NOMO-1 (cell line): ENCODE measurements at regions not wholly inside any gene's neighbourhood (a gene's known extent, or its start where the extent isn't known, plus 50 kb on each side); places are given as distances from the start of the nearest gene placed in this dataset.

Experiments used
- DNase-seq, 2 experiments: peaks; one replicate each; lab custom pipeline; 2025; ENCODE audit not compliant: unreplicated experiment in 2 of 2; lab: John Stamatoyannopoulos, UW

DNA sequence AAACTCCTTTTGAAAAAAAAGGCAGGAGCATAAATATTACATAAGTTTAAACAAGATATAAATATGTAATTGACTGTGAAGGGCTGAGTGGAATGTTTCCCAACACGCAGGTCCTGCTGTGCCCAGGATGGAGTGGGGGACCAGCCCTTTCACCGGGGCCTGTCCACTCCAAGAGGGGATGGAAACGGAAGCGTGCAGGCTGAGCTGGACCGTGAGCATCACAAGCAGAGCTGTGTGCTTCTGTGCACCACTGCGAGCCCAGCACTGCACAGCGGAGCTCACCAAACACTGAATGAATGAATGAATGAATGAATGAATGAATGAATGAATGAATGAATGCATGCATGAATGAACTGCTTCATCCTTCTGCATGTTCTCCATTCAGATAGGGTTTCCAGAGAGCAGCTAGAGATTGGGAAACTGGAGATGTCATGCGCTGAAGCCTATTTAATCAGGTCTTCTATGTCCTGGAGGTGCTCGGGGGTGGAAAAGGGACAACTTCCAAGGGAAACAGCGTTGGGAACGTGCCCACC lies 157.7 kb downstream of the ANKRD60 start:
- no peak for DNase-seq

DNA sequence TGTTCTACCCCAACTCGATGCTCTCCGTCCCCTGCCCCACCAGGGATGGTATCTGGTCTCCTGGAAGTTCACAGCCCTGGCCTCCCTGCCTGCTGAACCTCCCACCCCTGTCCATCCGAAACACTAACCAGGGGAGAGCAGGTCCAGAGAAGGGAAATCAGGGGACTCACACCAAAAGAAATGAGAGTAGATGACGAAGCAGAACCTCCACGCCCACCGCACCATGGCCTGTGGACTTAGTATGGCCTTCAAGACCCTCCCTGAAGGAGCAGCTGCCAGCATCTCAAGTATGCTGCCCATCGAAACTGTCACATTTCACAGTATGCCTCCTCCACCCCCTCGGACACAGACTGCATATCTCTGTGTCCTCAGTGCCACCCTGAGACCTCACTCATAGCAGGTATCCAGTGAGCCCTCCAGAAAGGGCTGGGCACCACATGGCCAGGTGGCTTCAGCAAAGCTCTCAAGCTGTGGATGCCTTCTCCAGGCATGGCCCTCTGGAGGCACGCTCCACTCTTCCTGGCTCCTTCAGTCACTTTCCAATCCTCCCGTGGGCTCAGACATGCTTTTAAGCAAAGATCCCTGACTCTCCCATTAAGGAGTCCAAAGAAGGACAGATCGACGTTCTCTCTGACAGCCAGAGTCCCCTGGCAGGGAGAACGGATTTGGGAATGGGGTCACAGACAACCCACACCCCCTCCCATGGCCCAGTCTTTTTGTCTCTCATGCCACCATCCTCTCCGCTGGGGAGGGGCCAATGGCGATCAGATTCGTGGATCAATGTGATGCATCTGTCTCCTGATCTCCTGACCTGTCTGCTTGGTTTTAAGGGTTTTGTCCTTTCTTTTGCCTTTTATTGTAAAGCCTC lies 158.4 kb downstream of the ANKRD60 start:
- DNase-seq = no peak

DNA sequence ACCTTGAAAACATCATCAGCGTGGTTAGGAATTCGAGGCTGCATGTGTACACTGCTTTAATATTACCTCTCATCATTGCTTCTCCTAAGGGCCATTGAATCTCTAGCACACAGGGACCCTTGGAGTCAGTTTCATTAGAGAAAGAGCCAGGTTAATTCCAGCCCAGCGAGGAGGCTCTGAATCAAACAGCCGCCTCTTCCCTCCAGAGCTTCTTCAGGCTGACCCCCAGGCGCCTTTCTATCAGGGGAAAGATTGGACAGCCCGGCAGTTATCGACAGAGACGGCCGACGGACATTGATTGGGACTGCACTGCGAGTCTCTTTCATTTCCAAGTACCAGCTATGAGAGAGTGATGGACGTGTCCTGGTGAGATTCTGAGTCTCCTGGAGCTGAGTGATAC lies 159.2 kb downstream of the ANKRD60 start:
- DNase-seq = no peak

DNA sequence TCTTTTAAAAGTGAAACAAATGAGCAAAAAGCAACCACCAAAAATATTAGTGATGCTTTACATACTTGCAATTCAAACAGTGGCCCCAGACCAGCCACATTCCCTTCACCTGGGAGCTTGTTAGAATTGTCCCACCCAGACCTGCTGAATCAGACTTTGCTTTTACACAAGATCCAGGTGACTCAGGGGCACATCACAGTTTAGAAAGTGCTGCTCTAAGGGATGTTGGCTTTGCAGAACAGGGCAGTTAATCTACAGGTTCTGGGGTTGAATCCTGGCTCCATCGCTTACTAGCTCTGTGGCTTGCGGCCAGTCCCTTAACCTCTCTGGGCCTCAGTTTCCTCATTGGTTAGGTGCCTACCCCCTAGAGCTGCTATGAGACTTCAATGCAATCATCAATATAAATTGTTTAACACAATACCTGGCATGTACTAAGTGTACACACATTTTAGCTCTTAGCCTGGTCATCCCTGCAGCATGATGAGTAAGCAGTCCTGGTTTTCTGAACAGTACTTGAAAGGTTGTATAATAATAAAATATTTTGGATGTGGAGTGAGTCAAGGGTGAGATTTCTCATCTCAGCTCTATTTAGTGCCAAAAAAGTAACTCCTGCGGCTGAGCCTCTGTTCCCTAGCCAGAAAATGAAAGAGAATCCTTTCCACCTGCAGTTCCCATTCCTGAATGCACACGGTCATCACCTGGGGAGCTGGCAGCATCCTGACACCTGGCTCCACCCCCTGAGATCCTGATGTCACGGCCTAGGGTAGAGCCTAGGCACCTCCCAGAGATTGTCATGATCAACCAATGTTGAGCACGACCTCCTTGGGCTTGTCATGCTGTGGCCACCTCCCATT lies 162.7 kb downstream of the ANKRD60 start:
- no peak for DNase-seq

GRCh38 chr20:58064411-58065010 lies 163.9 kb downstream of the ANKRD60 start:
- no peak for DNase-seq

DNA sequence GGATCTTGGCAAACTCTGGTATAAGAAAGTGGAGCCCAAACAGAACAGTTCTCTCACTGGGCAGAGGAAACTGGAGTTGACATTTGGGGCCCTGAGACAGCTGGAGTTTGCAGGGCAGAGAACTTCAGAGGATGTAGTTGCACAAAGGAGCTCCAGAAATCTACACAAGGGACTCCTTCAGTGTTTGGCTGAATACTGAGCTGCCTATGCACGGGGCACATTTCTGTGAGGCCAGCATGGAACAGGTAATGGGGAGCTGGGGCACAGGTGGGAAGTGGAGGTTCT lies 169.3 kb downstream of the ANKRD60 start:
- DNase-seq = no peak

DNA sequence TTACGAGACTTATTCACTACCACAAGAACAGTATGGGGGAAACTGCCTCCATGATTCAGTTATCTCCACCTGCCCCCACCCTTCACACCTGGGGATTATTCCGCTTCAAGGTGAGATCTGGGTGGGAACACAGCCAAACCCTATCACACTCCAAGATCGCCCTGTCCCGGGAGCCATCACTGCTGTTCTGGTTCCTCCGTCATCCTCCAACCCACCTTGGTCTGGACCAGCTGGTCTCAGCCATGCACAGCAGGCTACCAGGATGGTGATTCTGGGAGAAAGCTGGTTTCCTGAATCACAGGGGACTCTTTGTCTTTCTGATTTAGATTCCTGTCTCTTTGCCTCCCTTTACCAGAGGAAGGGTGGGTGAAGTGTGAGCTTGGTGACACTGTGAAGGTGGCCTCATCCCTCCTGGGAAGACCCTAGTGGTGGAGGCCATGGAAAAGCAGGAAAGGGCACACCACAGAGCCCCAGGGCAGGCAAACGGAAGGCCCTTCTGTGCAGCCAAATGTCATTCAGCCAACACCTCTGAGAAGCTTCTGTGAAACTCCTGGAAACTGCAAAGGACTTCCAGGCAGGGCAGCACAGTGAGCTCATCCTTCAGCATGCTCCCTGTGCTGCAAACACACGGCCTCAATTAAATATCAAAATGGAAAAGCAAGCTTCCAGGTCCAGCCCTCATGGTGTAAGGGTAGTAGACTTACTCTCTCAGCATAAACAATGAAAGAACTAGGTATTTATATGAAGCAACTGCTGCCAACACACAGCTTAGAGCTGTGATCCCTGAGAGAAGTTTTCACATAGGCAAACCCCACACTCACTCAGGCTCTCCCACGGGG lies 169.8 kb downstream of the ANKRD60 start:
- no peak for DNase-seq

GRCh38 chr20:58056921-58057686 lies 171.3 kb downstream of the ANKRD60 start:
- no peak for DNase-seq

DNA sequence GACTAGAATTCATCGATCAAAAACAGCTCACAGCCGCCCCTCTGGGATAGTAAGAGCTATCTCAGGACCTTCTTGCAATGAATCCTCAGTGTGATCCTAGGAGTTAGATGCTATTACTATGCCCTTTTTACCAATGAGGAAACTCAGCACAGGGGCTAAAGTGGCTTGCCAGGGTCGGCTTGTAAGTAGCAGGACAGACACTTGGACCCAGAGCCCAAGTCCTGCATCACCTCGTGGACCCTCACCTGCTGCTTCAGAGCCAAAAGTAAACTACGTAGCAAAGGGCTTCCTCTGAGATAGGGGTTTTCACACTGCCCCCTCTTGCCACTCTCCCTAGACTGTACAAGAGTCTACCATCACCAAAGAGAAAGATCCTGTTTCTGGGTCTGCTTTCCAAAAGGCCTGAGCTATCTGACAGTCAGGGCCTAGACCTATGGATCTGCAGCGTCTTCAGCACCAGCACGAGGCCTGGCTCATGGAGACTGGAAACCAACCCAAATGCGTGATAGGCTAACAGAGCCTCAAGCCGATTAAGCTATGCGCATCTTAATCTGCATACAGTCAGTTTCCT lies 172.3 kb downstream of the ANKRD60 start:
- DNase-seq = no peak

DNA sequence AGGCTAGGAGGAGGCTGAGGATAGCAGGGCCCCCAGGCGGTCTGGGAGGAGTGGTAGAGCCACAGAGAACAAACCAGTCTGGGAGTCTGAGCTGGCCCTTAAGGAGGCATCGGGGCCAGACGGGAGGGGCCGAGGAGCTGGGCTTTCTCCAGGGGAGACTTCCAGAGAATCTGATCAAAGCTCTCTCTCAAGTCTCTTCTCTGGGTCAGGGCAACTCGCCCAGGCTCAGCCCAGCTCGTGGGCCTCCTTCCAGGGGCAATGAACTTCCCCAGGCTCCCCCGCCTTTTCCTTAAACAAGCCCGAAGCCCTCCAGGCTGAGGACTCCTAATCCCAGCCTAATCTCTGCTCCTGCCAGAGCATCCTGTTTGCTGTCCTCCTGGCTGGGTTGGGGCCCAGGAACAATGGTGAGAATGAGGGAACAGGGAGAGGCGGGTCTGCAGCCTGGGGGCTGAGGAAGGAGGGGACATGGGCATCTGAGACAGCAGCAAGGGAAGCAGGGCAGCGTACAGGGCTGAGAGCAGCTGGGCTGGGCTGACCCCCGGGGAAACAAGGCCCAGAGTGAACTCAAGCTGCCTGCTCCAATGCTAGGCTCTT lies 173.6 kb downstream of the ANKRD60 start:
- DNase-seq = no peak

GRCh38 chr20:58054082-58054779 lies 174.2 kb downstream of the ANKRD60 start:
- no peak for DNase-seq

DNA sequence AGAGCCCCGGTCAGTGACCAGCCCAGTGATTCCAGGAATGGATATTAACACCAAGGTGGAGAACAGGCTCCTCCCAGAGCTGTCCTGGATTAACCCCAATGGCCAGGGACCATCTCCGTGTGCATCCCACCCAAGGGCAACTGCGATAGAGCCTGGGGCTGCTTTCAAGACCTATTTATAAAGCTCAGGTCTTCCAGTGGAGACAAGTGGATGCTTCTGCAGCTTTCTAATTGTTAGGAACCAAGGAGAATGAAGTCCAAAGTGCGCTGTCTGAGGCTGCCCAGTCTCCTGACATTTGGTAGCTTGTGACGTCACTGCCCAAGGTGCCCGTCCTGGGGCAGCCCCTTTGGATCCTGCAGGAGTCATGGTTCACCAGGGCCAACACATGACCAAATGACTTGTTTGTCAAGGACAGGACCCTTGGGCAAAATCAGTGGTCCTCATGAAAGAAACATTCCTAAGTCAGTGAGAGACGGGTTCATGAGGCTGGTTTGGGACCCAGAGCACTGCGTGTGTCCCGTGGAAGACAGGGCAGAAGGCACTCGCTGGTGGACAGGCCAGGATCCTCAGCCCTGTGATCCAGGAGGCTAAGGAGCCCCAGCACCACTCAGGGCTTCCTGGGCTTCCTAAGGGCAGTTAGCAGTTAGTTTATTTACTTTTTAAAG lies 174.9 kb downstream of the ANKRD60 start:
- DNase-seq = no peak

DNA sequence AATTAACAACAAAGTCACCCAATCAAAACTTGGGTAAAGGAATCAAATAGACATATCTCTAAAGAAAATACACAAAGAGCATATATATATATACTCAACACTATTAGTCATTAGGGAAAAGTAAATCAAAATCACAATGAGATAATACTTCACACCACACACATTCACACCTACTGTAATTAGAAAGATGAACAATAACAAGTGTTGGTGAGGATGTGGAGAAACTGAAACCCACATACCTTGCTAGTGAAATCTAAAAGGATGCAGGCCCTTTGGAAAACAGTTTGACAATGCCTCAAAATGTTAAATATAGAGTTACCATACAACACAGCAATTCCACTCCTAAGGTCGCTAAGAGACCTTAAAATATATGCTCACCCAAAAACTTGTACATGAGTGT lies 177.1 kb downstream of the ANKRD60 start:
- DNase-seq = no peak

DNA sequence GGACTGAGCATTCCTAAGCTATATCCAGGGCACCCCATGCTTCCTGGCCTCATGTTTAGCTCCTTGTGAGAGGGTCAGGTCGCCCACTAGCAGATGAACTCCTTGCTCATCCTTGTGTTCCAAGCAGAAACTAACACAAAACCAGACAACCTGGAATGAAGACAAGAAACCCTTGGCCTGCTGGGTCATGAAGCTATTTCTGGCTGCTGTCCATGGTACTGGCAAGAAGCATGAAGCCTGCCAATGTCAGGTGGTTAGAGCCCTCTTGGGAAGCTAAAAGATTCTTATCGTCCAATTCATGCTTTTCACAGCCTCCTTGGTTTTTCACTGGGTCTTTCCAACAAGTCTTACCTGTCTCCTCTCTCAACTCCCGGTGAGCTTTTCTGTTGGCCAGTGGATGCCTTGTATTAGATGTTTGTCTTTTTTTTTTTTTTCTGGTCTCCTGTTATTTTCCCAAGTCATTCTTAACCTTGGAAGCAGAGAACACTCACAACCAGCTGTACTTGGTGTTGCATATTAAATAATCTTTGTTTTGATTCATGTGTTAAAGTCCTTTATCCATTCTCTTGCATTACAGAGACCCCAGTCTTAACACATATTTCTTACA lies 180.3 kb downstream of the ANKRD60 start:
- peak in 1 of 2 experiments; percentile 0 for DNase-seq

DNA sequence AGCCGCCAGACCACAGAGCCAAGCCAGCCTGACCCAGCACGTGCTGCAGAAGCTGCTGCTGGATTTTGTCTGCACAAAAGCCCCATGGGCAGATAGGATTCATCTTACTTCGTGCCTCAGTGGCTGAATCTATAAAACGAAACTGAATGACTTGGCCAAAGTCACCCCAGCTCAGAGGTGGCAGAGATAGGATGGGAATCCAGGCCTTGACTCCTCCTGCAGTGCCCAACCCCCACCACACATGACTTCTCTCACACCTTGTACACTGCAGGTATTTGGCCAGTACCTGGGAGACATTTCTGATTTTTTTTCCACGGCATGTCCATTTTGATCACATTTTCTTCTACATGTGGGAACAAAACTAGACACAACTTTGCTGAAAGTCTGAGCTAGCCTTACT lies 182.1 kb downstream of the ANKRD60 start:
- DNase-seq = no peak

DNA sequence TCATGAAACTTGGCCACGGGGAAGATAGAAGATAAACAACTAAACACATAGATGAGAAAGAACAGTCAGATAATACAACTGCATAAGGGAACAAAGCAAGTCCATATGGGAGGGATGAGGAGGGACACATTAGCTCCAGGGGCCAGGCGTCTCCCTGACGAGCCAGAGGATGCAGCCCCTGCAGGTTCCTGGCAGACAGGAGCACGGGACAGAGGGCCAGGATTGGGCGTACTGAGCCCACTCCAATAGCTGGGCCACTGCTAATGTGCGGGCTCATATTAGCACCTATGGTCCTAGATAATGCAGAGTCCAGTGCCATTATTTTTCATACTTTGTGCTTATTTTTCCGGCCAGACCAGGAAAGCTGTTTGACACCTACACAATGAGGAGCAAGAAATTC lies 182.9 kb downstream of the ANKRD60 start:
- no peak for DNase-seq

DNA sequence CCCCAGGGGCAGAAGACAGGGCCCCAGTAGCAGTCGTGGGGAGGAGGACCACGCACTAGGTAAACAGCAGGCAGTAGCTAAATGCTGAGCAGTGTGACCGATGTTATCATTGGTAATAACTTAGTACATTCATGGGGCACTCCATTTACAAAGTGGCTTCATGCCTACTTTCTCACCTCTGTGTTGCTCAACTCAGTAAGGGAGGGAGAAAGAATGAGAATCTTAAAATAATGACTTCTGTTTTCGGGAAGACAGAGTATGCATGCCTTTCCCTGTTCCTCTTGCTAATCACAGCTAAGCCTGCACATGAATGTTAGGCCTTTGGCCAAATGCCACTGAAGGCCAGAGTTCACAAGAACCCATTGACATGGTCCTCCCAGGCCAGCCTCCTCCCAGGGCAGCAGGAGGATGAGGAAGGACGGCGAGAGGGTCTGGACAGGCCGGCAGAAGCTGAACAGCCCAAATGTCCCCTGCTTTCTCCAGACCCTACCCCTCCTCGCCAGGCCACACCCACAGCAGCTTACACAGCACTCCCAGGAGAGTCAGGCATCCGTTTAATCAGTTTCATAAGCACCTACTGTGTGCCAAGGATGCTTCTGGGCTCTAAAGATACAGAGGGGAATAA lies 183.4 kb downstream of the ANKRD60 start:
- peak in 1 of 2 experiments; percentile 7 for DNase-seq
